SK-N-SH treated with all-trans-retinoic acid at 6 μM for 48 hours (cell line): ENCODE measurements at regions not wholly inside any gene's neighbourhood (a gene's known extent, or its start where the extent isn't known, plus 50 kb on each side); places are given as distances from the start of the nearest gene placed in this dataset.

Experiments
- ATAC-seq: fragments of 200-7000 bp; cut with Tn5 transposase; 3 replicates; pipeline ENCODE4 v1.9.1; 2020; ENCODE audit warnings: mild to moderate bottlenecking, moderate library complexity
- ARNTL ChIP-seq: fragments of 450-650 bp; formaldehyde crosslinking; IDR thresholded peaks from 2 replicates; pipeline ENCODE4 v1.5.0; 2020; ENCODE audit warnings: low read depth, mild to moderate bottlenecking, moderate library complexity, borderline replicate concordance
- BACH2 ChIP-seq: fragments of 250-450 bp; sonication (Bioruptor Pico); IDR thresholded peaks from 2 replicates; pipeline ENCODE4 v1.9.0; 2021; ENCODE audit warnings: mild to moderate bottlenecking, borderline replicate concordance
- CSDC2 ChIP-seq: fragments of 250-450 bp; sonication (Bioruptor Pico); IDR thresholded peaks from 2 replicates; pipeline ENCODE4 v1.5.0; 2020; ENCODE audit warnings: mild to moderate bottlenecking, moderate library complexity
- ESRRG ChIP-seq: fragments of 250-450 bp; sonication (Bioruptor Pico); IDR thresholded peaks from 2 replicates; pipeline ENCODE4 v1.6.1; 2021; ENCODE audit warnings: mild to moderate bottlenecking
- ISL1 ChIP-seq: fragments of 250-450 bp; sonication (Bioruptor Pico); IDR thresholded peaks from 2 replicates; pipeline ENCODE4 v2.1.2; 2022; ENCODE audit warnings: mild to moderate bottlenecking, moderate library complexity
- OSR1 ChIP-seq: fragments of 250-450 bp; sonication (Bioruptor Pico); IDR thresholded peaks from 2 replicates; pipeline ENCODE4 v1.8.0; 2022; ENCODE audit warnings: moderate library complexity, mild to moderate bottlenecking, inconsistent platforms
- RARB ChIP-seq: fragments of 250-450 bp; sonication (Bioruptor Pico); IDR thresholded peaks from 2 replicates; pipeline ENCODE4 v1.8.0; 2021; ENCODE audit warnings: mild to moderate bottlenecking, moderate library complexity
- SNAI2 ChIP-seq: fragments of 250-450 bp; sonication (Bioruptor Pico); IDR thresholded peaks from 2 replicates; pipeline ENCODE4 v1.5.0; 2020; ENCODE audit warnings: mild to moderate bottlenecking, moderate library complexity
- TCF4 ChIP-seq: fragments of 250-450 bp; sonication (Bioruptor Pico); IDR thresholded peaks from 2 replicates; pipeline ENCODE4 v1.8.0; 2021; ENCODE audit warnings: mild to moderate bottlenecking, moderate library complexity, borderline replicate concordance
- TOX ChIP-seq: fragments of 250-450 bp; sonication (Bioruptor Pico); IDR thresholded peaks from 2 replicates; pipeline ENCODE4 v1.8.0; 2021; ENCODE audit warnings: mild to moderate bottlenecking, moderate library complexity, borderline replicate concordance
- TSHZ2 ChIP-seq: fragments of 250-450 bp; sonication (Bioruptor Pico); IDR thresholded peaks from 2 replicates; pipeline ENCODE4 v1.5.0; 2020; ENCODE audit warnings: mild to moderate bottlenecking, moderate library complexity
- ZC3H10 ChIP-seq: fragments of 250-450 bp; sonication (Bioruptor Pico); IDR thresholded peaks from 2 replicates; pipeline ENCODE4 v1.5.1; 2021; ENCODE audit warnings: mild to moderate bottlenecking, moderate library complexity
- ZFP3 ChIP-seq: fragments of 250-450 bp; sonication (Bioruptor Pico); IDR thresholded peaks from 2 replicates; pipeline ENCODE4 v1.5.0; 2020; ENCODE audit warnings: mild to moderate bottlenecking, moderate library complexity
- ZFP30 ChIP-seq: fragments of 450-650 bp; formaldehyde crosslinking; IDR thresholded peaks from 2 replicates; pipeline ENCODE4 v1.5.0; 2022; ENCODE audit warnings: mild to moderate bottlenecking, moderate library complexity
- ZNF70 ChIP-seq: fragments of 450-650 bp; formaldehyde crosslinking; IDR thresholded peaks from 2 replicates; pipeline ENCODE4 v1.5.0; 2020; ENCODE audit warnings: mild to moderate bottlenecking, moderate library complexity
- ZNF8 ChIP-seq: fragments of 450-650 bp; formaldehyde crosslinking; IDR thresholded peaks from 2 replicates; pipeline ENCODE4 v1.5.0; 2020; ENCODE audit warnings: mild to moderate bottlenecking, moderate library complexity
- TF ChIP-seq, protein P1 (sequence below): fragments of 250-450 bp; sonication (Bioruptor Pico); IDR thresholded peaks from 2 replicates; pipeline ENCODE4 v1.8.0; 2020; ENCODE audit warnings: mild to moderate bottlenecking, moderate library complexity, borderline replicate concordance
- TF ChIP-seq, protein P2 (sequence below): fragments of 250-450 bp; sonication (Bioruptor Pico); IDR thresholded peaks from 2 replicates; pipeline ENCODE4 v1.5.1; 2021; ENCODE audit warnings: mild to moderate bottlenecking, moderate library complexity
- TF ChIP-seq, protein P3 (sequence below): fragments of 250-450 bp; sonication (Bioruptor Pico); IDR thresholded peaks from 2 replicates; pipeline ENCODE4 v1.8.0; 2021; ENCODE audit warnings: low read depth, mild to moderate bottlenecking, moderate library complexity, borderline replicate concordance

- TF ChIP-seq, protein P1, sequence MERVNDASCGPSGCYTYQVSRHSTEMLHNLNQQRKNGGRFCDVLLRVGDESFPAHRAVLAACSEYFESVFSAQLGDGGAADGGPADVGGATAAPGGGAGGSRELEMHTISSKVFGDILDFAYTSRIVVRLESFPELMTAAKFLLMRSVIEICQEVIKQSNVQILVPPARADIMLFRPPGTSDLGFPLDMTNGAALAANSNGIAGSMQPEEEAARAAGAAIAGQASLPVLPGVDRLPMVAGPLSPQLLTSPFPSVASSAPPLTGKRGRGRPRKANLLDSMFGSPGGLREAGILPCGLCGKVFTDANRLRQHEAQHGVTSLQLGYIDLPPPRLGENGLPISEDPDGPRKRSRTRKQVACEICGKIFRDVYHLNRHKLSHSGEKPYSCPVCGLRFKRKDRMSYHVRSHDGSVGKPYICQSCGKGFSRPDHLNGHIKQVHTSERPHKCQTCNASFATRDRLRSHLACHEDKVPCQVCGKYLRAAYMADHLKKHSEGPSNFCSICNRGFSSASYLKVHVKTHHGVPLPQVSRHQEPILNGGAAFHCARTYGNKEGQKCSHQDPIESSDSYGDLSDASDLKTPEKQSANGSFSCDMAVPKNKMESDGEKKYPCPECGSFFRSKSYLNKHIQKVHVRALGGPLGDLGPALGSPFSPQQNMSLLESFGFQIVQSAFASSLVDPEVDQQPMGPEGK (CRISPR knock-in tag), result no peak
- no peak for TF ChIP-seq ESRRG (CRISPR knock-in tag)
- TF ChIP-seq ZFP3 (CRISPR knock-in tag), result no peak
- no peak for TF ChIP-seq BACH2 (CRISPR knock-in tag)
- no peak for TF ChIP-seq ZNF70 (CRISPR knock-in tag)
Observed at GRCh38 chr9:107592424-107592823, 102.9 kb upstream of the KLF4 start (continued).

- no peak for ATAC-seq
- TF ChIP-seq CSDC2, result no peak
- TF ChIP-seq RARB (CRISPR knock-in tag), result no peak
- TF ChIP-seq ZC3H10, result no peak
- TF ChIP-seq ZFP30 (CRISPR knock-in tag), result no peak
- TF ChIP-seq, protein P1 (CRISPR knock-in tag), result no peak
- TF ChIP-seq ESRRG (CRISPR knock-in tag), result no peak
- no peak for TF ChIP-seq TSHZ2 (CRISPR knock-in tag)
Observed at GRCh38 chr9:107591781-107592180, 102.2 kb upstream of the KLF4 start.

- TF ChIP-seq ARNTL (CRISPR knock-in tag) (no peak), ESRRG (CRISPR knock-in tag) (no peak), ZNF8 (no peak)
- TF ChIP-seq, protein P2, sequence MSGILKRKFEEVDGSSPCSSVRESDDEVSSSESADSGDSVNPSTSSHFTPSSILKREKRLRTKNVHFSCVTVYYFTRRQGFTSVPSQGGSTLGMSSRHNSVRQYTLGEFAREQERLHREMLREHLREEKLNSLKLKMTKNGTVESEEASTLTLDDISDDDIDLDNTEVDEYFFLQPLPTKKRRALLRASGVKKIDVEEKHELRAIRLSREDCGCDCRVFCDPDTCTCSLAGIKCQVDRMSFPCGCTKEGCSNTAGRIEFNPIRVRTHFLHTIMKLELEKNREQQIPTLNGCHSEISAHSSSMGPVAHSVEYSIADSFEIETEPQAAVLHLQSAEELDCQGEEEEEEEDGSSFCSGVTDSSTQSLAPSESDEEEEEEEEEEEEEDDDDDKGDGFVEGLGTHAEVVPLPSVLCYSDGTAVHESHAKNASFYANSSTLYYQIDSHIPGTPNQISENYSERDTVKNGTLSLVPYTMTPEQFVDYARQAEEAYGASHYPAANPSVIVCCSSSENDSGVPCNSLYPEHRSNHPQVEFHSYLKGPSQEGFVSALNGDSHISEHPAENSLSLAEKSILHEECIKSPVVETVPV (CRISPR knock-in tag), result no peak
- no peak for ATAC-seq
Observed at GRCh38 chr9:107588393-107588792, 98.8 kb upstream of the KLF4 start.

- ATAC-seq, result no peak; the same call in 1 of the 3 replicates
- TF ChIP-seq TOX (CRISPR knock-in tag) (no peak), CSDC2 (no peak), ZNF70 (CRISPR knock-in tag) (no peak), ZFP3 (CRISPR knock-in tag) (no peak), ISL1 (CRISPR knock-in tag) (no peak), ARNTL (CRISPR knock-in tag) (no peak), OSR1 (CRISPR knock-in tag) (no peak), TCF4 (CRISPR knock-in tag) (no peak), TSHZ2 (CRISPR knock-in tag) (no peak), ESRRG (CRISPR knock-in tag) (no peak), ZFP30 (CRISPR knock-in tag) (no peak), SNAI2 (CRISPR knock-in tag) (no peak)
- TF ChIP-seq, protein P3, sequence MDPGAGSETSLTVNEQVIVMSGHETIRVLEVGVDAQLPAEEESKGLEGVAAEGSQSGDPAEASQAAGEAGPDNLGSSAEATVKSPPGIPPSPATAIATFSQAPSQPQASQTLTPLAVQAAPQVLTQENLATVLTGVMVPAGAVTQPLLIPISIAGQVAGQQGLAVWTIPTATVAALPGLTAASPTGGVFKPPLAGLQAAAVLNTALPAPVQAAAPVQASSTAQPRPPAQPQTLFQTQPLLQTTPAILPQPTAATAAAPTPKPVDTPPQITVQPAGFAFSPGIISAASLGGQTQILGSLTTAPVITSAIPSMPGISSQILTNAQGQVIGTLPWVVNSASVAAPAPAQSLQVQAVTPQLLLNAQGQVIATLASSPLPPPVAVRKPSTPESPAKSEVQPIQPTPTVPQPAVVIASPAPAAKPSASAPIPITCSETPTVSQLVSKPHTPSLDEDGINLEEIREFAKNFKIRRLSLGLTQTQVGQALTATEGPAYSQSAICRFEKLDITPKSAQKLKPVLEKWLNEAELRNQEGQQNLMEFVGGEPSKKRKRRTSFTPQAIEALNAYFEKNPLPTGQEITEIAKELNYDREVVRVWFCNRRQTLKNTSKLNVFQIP (CRISPR knock-in tag), result no peak
- TF ChIP-seq, protein P2 (CRISPR knock-in tag), result no peak
- TF ChIP-seq, all 23 proteins: peak for 0
Observed at GRCh38 chr9:107587191-107587963, 97.8 kb upstream of the KLF4 start.
